K562 (cell line): ENCODE measurements at regions not wholly inside any gene's neighbourhood (a gene's known extent, or its start where the extent isn't known, plus 50 kb on each side); places are given as distances from the start of the nearest gene placed in this dataset.

Source experiments
- CBX1 ChIP-seq: sonication (generic); IDR thresholded peaks from 2 replicates; pipeline ENCODE4 v1.6.1; 2016; ENCODE audit warnings: antibody characterized with exemption, low read depth, mild to moderate bottlenecking
- CLOCK ChIP-seq: fragments of 250-450 bp; sonication (Bioruptor Pico); IDR thresholded peaks from 2 replicates; pipeline ENCODE4 v1.4.0; 2020; ENCODE audit warnings: mild to moderate bottlenecking, moderate library complexity, borderline replicate concordance
- CTCF ChIP-seq, 3 experiments: IDR thresholded peaks in 2 of 3; conservative IDR thresholded peaks in 1 of 3; 2 replicates each; pipeline ENCODE4 v1.5.1; 2011 to 2012; ENCODE audit warnings: low read length in 3 of 3, mild to moderate bottlenecking in 3 of 3, control low read depth in 2 of 3, improper control_type of control experiment in 1 of 3, inconsistent platforms in 1 of 3, low read depth in 1 of 3, mixed read lengths in 1 of 3, moderate library complexity in 1 of 3; ENCODE audit not compliant: insufficient read depth in 2 of 3
- MAFF ChIP-seq: IDR thresholded peaks from 2 replicates; pipeline ENCODE4 v1.6.1; 2012; ENCODE audit warnings: low read length, improper control_type of control experiment
- XRCC3 ChIP-seq: fragments of 450-650 bp; IDR thresholded peaks from 2 replicates; pipeline ENCODE4 v1.6.1; 2017; ENCODE audit warnings: mild to moderate bottlenecking, moderate library complexity
- ZNF140 ChIP-seq: fragments of 250-450 bp; sonication (Bioruptor Pico); IDR thresholded peaks from 2 replicates; pipeline ENCODE4 v1.8.0; 2021; ENCODE audit warnings: moderate library complexity, mild to moderate bottlenecking, inconsistent platforms
- ZNF24 ChIP-seq: fragments of 450-650 bp; IDR thresholded peaks from 2 replicates; pipeline ENCODE4 v1.6.1; 2016

GRCh38 chr17:12209632-12210191 lies 189.0 kb downstream of the MAP2K4 start:
- TF ChIP-seq MAFF (no peak), XRCC3 (no peak), ZNF24 (no peak), CTCF (IDR thresholded peaks at IDR 0.05 in 2 of 3, conservative IDR thresholded peaks at IDR 0.05 in 1 of 3; ENCODE audit: insufficient read depth in 2 of 3, low read depth in 1 of 3, low read length in 3 of 3) (no peak), CLOCK (CRISPR knock-in tag) (no peak), CBX1 (no peak), ZNF140 (CRISPR knock-in tag) (no peak)
